T-cell (primary cell): ENCODE measurements at regions not wholly inside any gene's neighbourhood (a gene's known extent, or its start where the extent isn't known, plus 50 kb on each side); places are given as distances from the start of the nearest gene placed in this dataset.

Experiments
- ATAC-seq, 4 experiments: fragments of 200-7000 bp in 3 of 4; fragments of 150-1000 bp in 1 of 4; cut with Tn5 transposase; replicated peaks in 1 of 4; 1 replicate in 3 of 4; 2 replicates in 1 of 4; pipeline ENCODE4 v1.10.0; 2021; ENCODE audit warnings: moderate library complexity in 3 of 4, mild to moderate bottlenecking in 2 of 4, moderate number of reproducible peaks in 1 of 4
- CTCF ChIA-PET, 2 donors: fragments of 300-600 bp; sonication (Branson Sonifier 250); formaldehyde crosslinking; loops; one replicate each; lab custom pipeline; 2022; ENCODE audit warnings: antibody characterized with exemption in 2 of 2; lab: Charles Lee
- POLR2A ChIA-PET, 2 donors: fragments of 300-600 bp; sonication (Branson Sonifier 250); formaldehyde crosslinking; loops; one replicate each; lab custom pipeline; 2022; ENCODE audit warnings: antibody characterized with exemption in 2 of 2; lab: Charles Lee
- DNase-seq, 35 experiments: peaks; one replicate each; pipeline versions ENCODE4 v3.0.0 to v3.0.0-alpha.2; 2013 to 2023
- H3K27ac ChIP-seq: one replicate; pipeline ENCODE4 v1.5.1; 2013; ENCODE audit warnings: low read length
- H3K27me3 ChIP-seq, 2 experiments: replicated peaks in 1 of 2; 1 replicate in 1 of 2; 2 replicates in 1 of 2; pipeline versions ENCODE4 v1.6.1 to v1.7.0; 2013; ENCODE audit warnings: low read length in 1 of 2, mixed read lengths in 1 of 2; ENCODE audit not compliant: control insufficient read depth in 2 of 2, insufficient read depth in 2 of 2; ENCODE audit errors: extremely low read depth in 1 of 2
- H3K36me3 ChIP-seq, 2 donors: 1 replicate in 1 of 2; 2 replicates in 1 of 2; pipeline versions ENCODE4 v1.6.1 to v1.7.0; 2013; ENCODE audit warnings: low read length in 1 of 2; ENCODE audit not compliant: control insufficient read depth in 2 of 2, insufficient read depth in 1 of 2; ENCODE audit errors: extremely low read depth in 1 of 2
- H3K4me1 ChIP-seq, 2 experiments: 1 replicate in 1 of 2; 2 replicates in 1 of 2; pipeline versions ENCODE4 v1.6.1 to v1.7.0; 2013; ENCODE audit warnings: low read length in 2 of 2, mixed read lengths in 1 of 2; ENCODE audit not compliant: insufficient read depth in 2 of 2, control insufficient read depth in 1 of 2; ENCODE audit errors: extremely low read depth in 1 of 2
- H3K4me3 ChIP-seq, 2 donors: 1 replicate in 1 of 2; 2 replicates in 1 of 2; pipeline versions ENCODE4 v1.5.1 to v1.7.0; 2013; ENCODE audit warnings: mild to moderate bottlenecking in 2 of 2, low read length in 1 of 2, moderate library complexity in 1 of 2; ENCODE audit not compliant: control insufficient read depth in 1 of 2; ENCODE audit errors: extremely low read depth in 1 of 2
- H3K9me3 ChIP-seq: 2 replicates; pipeline ENCODE4 v1.7.0; 2013
- H3K27ac Mint-ChIP-seq, 2 donors: one replicate each; pipeline ENCODE4 v1.8.0; 2020 to 2021; ENCODE audit warnings: mild to moderate bottlenecking in 2 of 2, mixed read lengths in 2 of 2
- H3K27me3 Mint-ChIP-seq, 2 donors: one replicate each; pipeline ENCODE4 v1.8.0; 2021 to 2022; ENCODE audit warnings: mixed read lengths in 2 of 2
- H3K36me3 Mint-ChIP-seq: one replicate; pipeline ENCODE4 v1.8.0; 2021; ENCODE audit warnings: mixed read lengths
- H3K4me1 Mint-ChIP-seq, 3 donors: one replicate each; pipeline ENCODE4 v1.8.0; 2020 to 2022; ENCODE audit warnings: mixed read lengths in 3 of 3, mild to moderate bottlenecking in 1 of 3
- H3K4me3 Mint-ChIP-seq, 3 donors: one replicate each; pipeline ENCODE4 v1.8.0; 2020 to 2022; ENCODE audit warnings: mild to moderate bottlenecking in 3 of 3, mixed read lengths in 3 of 3, moderate library complexity in 3 of 3
- H3K9me3 Mint-ChIP-seq, 3 donors: one replicate each; pipeline ENCODE4 v1.8.0; 2020 to 2022; ENCODE audit warnings: mixed read lengths in 3 of 3
- WGBS: methylation state at CpG from one replicate; pipeline ENCODE4 v1.1.5; 2013; ENCODE audit warnings: missing lambda C conversion rate; ENCODE audit not compliant: insufficient coverage; 5-methylcytosine and 5-hydroxymethylcytosine counted together

DNA sequence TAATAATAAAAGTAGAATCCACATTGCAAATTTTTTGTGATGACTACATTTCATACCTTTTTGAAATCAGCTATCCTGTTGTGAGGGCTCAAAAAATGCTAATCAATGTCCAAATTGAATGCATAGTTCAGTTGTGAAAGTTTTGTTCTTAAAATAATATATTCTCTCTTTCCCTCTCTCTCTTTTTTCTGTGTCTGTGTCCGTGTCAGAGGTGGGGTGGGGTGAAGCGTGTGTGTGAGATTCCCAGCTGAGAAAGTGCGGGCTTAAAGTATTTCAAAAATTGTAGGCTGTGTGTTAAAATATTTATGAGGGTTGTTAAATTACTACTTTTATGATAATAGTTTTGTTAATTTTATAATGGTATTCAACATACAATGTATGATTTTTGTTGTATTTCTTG, 388.0 kb upstream of the LRRTM4 start:
- no peaks in the 10 kb centered on the region for H3K4me1 Mint-ChIP-seq
- ATAC-seq = no peak

DNA sequence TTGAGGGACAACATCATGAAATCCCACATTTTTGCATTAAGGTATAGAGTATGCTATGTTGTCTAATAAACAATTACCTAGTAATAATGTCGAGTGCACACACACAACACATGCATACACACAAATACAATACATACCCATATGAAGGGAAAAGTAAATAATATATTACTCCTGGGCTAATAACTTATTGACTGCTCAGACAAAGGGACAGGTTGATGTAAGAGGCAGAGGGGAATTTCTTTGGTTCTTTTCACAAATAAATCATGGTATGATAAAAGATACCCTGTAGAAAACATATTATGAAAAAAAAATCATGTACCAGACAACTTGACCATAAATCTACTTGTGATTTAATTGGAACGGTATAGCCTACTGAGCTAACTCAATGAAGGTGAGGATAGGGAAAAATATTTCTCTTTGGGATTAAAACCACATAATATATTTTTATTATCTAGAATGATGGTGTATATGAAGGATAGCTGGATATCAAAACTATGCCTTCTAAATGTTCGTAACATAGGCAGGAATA, 398.7 kb upstream of the LRRTM4 start:
- Histone ChIP-seq H3K9me3 (no peaks in the 10 kb centered on the region), H3K4me1 (no peaks in the 10 kb centered on the region), H3K36me3 (no peaks in the 10 kb centered on the region), H3K27me3 (no peaks in the 10 kb centered on the region), H3K27ac (no peak overlapping the region), H3K4me3 (no peak overlapping the region)
- ATAC-seq (no peak), DNase-seq (no peak)
- CTCF ChIA-PET = no interaction called here
- POLR2A ChIA-PET = no interaction called here
- Mint-ChIP-seq H3K27ac (no peak overlapping the region), H3K4me1 (no peaks in the 10 kb centered on the region), H3K4me3 (no peak overlapping the region), H3K9me3 (peaks cover 3 to 20% (median 16%) of the 10 kb centered on the region in 3 donors), H3K36me3 (no peaks in the 10 kb centered on the region), H3K27me3 (no peaks in the 10 kb centered on the region)
- WGBS = no CpG with 5 or more reads among the region's 3 CpGs

More for the DNA sequence above, 388.0 kb upstream of the LRRTM4 start:
- Histone ChIP-seq H3K4me3 (no peak overlapping the region), H3K9me3 (peaks cover 2% of the 10 kb centered on the region), H3K4me1 (no peaks in the 10 kb centered on the region), H3K27ac (no peak overlapping the region), H3K36me3 (no peaks in the 10 kb centered on the region), H3K27me3 (no peaks in the 10 kb centered on the region)
- WGBS = no CpG with 5 or more reads among the region's 3 CpGs
- Mint-ChIP-seq H3K36me3 (no peaks in the 10 kb centered on the region), H3K4me3 (no peak overlapping the region), H3K27ac (no peak overlapping the region), H3K9me3 (peaks cover 17 to 27% (median 19%) of the 10 kb centered on the region in 3 donors), H3K27me3 (no peaks in the 10 kb centered on the region)
- CTCF ChIA-PET = no interaction called here
- DNase-seq = no peak
- POLR2A ChIA-PET = no interaction called here

DNA sequence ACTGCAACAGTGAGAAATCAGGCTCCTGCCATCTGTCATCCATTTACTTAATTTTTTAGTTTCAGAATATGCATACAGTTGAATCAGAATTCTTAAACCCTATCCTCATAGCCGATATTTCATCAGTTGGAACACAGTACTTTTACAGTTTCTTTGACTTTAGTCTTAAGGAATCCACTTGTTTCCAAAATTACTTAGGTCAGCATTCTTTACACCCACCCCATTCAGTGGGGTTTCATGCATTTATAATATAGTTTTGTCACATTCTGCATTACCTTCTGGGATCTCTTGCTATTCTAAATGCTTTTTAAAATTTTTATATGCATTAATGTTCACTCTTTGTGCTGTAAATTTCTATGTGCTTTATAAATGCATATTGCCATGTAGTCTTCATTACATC, 400.4 kb upstream of the LRRTM4 start:
- ATAC-seq = no peak
- H3K27me3 ChIP-seq = no peaks in the 10 kb centered on the region
- H3K27ac ChIP-seq = no peak overlapping the region
- H3K27me3 Mint-ChIP-seq = no peaks in the 10 kb centered on the region
- no peaks in the 10 kb centered on the region for H3K9me3 ChIP-seq
- no peak for DNase-seq
- peaks cover 3 to 27% (median 12%) of the 10 kb centered on the region in 3 donors for H3K9me3 Mint-ChIP-seq
- ChIA-PET POLR2A (no interaction called here), CTCF (no interaction called here)
- no peaks in the 10 kb centered on the region for H3K36me3 Mint-ChIP-seq
- 100% methylated on average over 1 of the region's 1 CpG for WGBS
- no peaks in the 10 kb centered on the region for H3K4me1 Mint-ChIP-seq
- H3K4me1 ChIP-seq = no peaks in the 10 kb centered on the region
- H3K36me3 ChIP-seq = no peaks in the 10 kb centered on the region
- H3K27ac Mint-ChIP-seq = no peak overlapping the region
- no peak overlapping the region for H3K4me3 ChIP-seq
- no peak overlapping the region for H3K4me3 Mint-ChIP-seq

- Mint-ChIP-seq H3K4me1 (no peaks in the 10 kb centered on the region), H3K36me3 (no peaks in the 10 kb centered on the region), H3K9me3 (peaks cover 9 to 28% (median 21%) of the 10 kb centered on the region in 3 donors), H3K27me3 (no peaks in the 10 kb centered on the region), H3K4me3 (no peak overlapping the region), H3K27ac (no peak overlapping the region)
- ChIA-PET POLR2A (no interaction called here), CTCF (no interaction called here)
- no peak overlapping the region for H3K4me3 ChIP-seq
- DNase-seq = no peak
- H3K27ac ChIP-seq = no peak overlapping the region
- no peaks in the 10 kb centered on the region for H3K36me3 ChIP-seq
- H3K9me3 ChIP-seq = no peaks in the 10 kb centered on the region
- WGBS = 91% methylated on average over 4 of the region's 5 CpGs
- no peak for ATAC-seq
- no peaks in the 10 kb centered on the region for H3K4me1 ChIP-seq
- H3K27me3 ChIP-seq = no peaks in the 10 kb centered on the region
Measured at GRCh38 chr2:77937366-77937765, 415.2 kb upstream of the LRRTM4 start.

GRCh38 chr2:77938462-77938861, 416.3 kb upstream of the LRRTM4 start:
- ChIA-PET CTCF (no interaction called here), POLR2A (no interaction called here)
- no peaks in the 10 kb centered on the region for H3K36me3 Mint-ChIP-seq
- Histone ChIP-seq H3K27me3 (no peaks in the 10 kb centered on the region), H3K9me3 (no peaks in the 10 kb centered on the region), H3K27ac (no peak overlapping the region), H3K36me3 (no peaks in the 10 kb centered on the region), H3K4me1 (no peaks in the 10 kb centered on the region), H3K4me3 (no peak overlapping the region)
- H3K4me3 Mint-ChIP-seq = no peak overlapping the region
- H3K27ac Mint-ChIP-seq = no peak overlapping the region
- no peak for DNase-seq
- WGBS = no CpG with 5 or more reads among the region's 1 CpG
- H3K27me3 Mint-ChIP-seq = no peaks in the 10 kb centered on the region
- ATAC-seq = no peak
- H3K9me3 Mint-ChIP-seq = peaks cover 13 to 25% (median 23%) of the 10 kb centered on the region in 3 donors
- no peaks in the 10 kb centered on the region for H3K4me1 Mint-ChIP-seq

- H3K27me3 ChIP-seq = no peaks in the 10 kb centered on the region
- DNase-seq (no peak), ATAC-seq (no peak)
- no peak overlapping the region for H3K4me3 ChIP-seq
- H3K4me1 ChIP-seq = no peaks in the 10 kb centered on the region
- Mint-ChIP-seq H3K4me3 (no peak overlapping the region), H3K27me3 (no peaks in the 10 kb centered on the region), H3K9me3 (peaks cover 10 to 32% (median 29%) of the 10 kb centered on the region in 3 donors), H3K36me3 (no peaks in the 10 kb centered on the region), H3K4me1 (no peaks in the 10 kb centered on the region), H3K27ac (no peak overlapping the region)
- H3K27ac ChIP-seq = no peak overlapping the region
- H3K9me3 ChIP-seq = no peaks in the 10 kb centered on the region
- WGBS = no CpG with 5 or more reads among the region's 1 CpG
- POLR2A ChIA-PET = no interaction called here
- H3K36me3 ChIP-seq = no peaks in the 10 kb centered on the region
- CTCF ChIA-PET = no interaction called here
Measured at GRCh38 chr2:77939370-77939769, 417.2 kb upstream of the LRRTM4 start.

GRCh38 chr2:77939801-77940200, 417.6 kb upstream of the LRRTM4 start:
- DNase-seq = no peak
- CTCF ChIA-PET = no interaction called here
- Mint-ChIP-seq H3K27me3 (no peaks in the 10 kb centered on the region), H3K27ac (no peak overlapping the region), H3K36me3 (no peaks in the 10 kb centered on the region), H3K4me1 (no peaks in the 10 kb centered on the region), H3K9me3 (peaks cover 10 to 34% (median 26%) of the 10 kb centered on the region in 3 donors), H3K4me3 (no peak overlapping the region)
- Histone ChIP-seq H3K27ac (no peak overlapping the region), H3K4me1 (no peaks in the 10 kb centered on the region), H3K4me3 (no peak overlapping the region), H3K9me3 (no peaks in the 10 kb centered on the region), H3K27me3 (no peaks in the 10 kb centered on the region), H3K36me3 (no peaks in the 10 kb centered on the region)
- ATAC-seq = no peak
- POLR2A ChIA-PET = no interaction called here
